PC-9 (cell line): ENCODE measurements at regions not wholly inside any gene's neighbourhood (a gene's known extent, or its start where the extent isn't known, plus 50 kb on each side); places are given as distances from the start of the nearest gene placed in this dataset.

ENCODE experiments used
- CTCF ChIP-seq: fragments of 200-600 bp; sonication (generic); conservative IDR thresholded peaks from 2 replicates; pipeline ENCODE4 v1.6.1; 2017; ENCODE audit warnings: mixed run types, antibody characterized with exemption, mild to moderate bottlenecking, moderate library complexity
- EZH2 ChIP-seq: fragments of 200-600 bp; sonication (generic); IDR thresholded peaks from 2 replicates; pipeline ENCODE4 v1.8.0; 2017; ENCODE audit warnings: antibody characterized with exemption, low read depth

GRCh38 chr15:46059921-46060594 lies 425.2 kb downstream of the SQOR start:
- no peak for TF ChIP-seq CTCF
- TF ChIP-seq EZH2: no peak
